CD8-positive, alpha-beta memory T cell (primary cell): ENCODE measurements at regions not wholly inside any gene's neighbourhood (a gene's known extent, or its start where the extent isn't known, plus 50 kb on each side); places are given as distances from the start of the nearest gene placed in this dataset.

Experiments
- CTCF ChIA-PET: fragments of 350-600 bp; sonication (Branson Sonifier 250); formaldehyde crosslinking; loops from one replicate; lab custom pipeline; 2021; ENCODE audit warnings: antibody characterized with exemption; lab: Charles Lee
- POLR2A ChIA-PET: fragments of 350-600 bp; sonication (Branson Sonifier 250); formaldehyde crosslinking; loops from one replicate; lab custom pipeline; 2021; ENCODE audit warnings: antibody characterized with exemption; lab: Charles Lee
- DNase-seq, 5 donors: peaks; one replicate each; pipeline versions ENCODE4 v3.0.0 to v3.0.0-alpha.2; 2020 to 2022; ENCODE audit warnings: mixed read lengths in 1 of 5
- H3K27ac ChIP-seq: one replicate; pipeline ENCODE4 v1.7.0; 2013; ENCODE audit warnings: low read depth, mild to moderate bottlenecking, low read length, moderate library complexity
- H3K27me3 ChIP-seq: 2 replicates; pipeline ENCODE4 v1.7.0; 2013; ENCODE audit warnings: low read length, mild to moderate bottlenecking; ENCODE audit not compliant: insufficient read depth, poor library complexity, severe bottlenecking
- H3K36me3 ChIP-seq: 2 replicates; pipeline ENCODE4 v1.7.0; 2013; ENCODE audit warnings: mild to moderate bottlenecking, low read length, moderate library complexity; ENCODE audit not compliant: insufficient read depth
- H3K4me1 ChIP-seq: 2 replicates; pipeline ENCODE4 v1.7.0; 2013; ENCODE audit warnings: mild to moderate bottlenecking, low read length, moderate library complexity; ENCODE audit not compliant: insufficient read depth
- H3K4me3 ChIP-seq: 2 replicates; pipeline ENCODE4 v1.7.0; 2013; ENCODE audit warnings: mild to moderate bottlenecking, low read length
- H3K9me3 ChIP-seq: 2 replicates; pipeline ENCODE4 v1.7.0; 2013; ENCODE audit warnings: mild to moderate bottlenecking, low read length
- H3K27ac Mint-ChIP-seq, 8 donors: one replicate each; pipeline ENCODE4 v1.8.0; 2020 to 2021; ENCODE audit warnings: mixed read lengths in 8 of 8, mild to moderate bottlenecking in 6 of 8, inconsistent platforms in 3 of 8, moderate library complexity in 3 of 8
- H3K27me3 Mint-ChIP-seq, 2 donors: one replicate each; pipeline ENCODE4 v1.8.0; 2020 to 2021; ENCODE audit warnings: mixed read lengths in 2 of 2, mild to moderate bottlenecking in 1 of 2, moderate library complexity in 1 of 2
- H3K36me3 Mint-ChIP-seq, 3 donors: one replicate each; pipeline ENCODE4 v1.8.0; 2020 to 2021; ENCODE audit warnings: mixed read lengths in 3 of 3, inconsistent platforms in 1 of 3, mild to moderate bottlenecking in 1 of 3
- H3K4me1 Mint-ChIP-seq, 3 donors: one replicate each; pipeline ENCODE4 v1.8.0; 2020 to 2021; ENCODE audit warnings: mixed read lengths in 3 of 3, inconsistent platforms in 1 of 3, mild to moderate bottlenecking in 1 of 3
- H3K4me3 Mint-ChIP-seq, 7 donors: one replicate each; pipeline ENCODE4 v1.8.0; 2020 to 2021; ENCODE audit warnings: mixed read lengths in 7 of 7, mild to moderate bottlenecking in 6 of 7, moderate library complexity in 4 of 7, inconsistent platforms in 2 of 7
- H3K9me3 Mint-ChIP-seq, 5 donors: one replicate each; pipeline ENCODE4 v1.8.0; 2020 to 2022; ENCODE audit warnings: mixed read lengths in 5 of 5, mild to moderate bottlenecking in 3 of 5, moderate library complexity in 2 of 5, inconsistent platforms in 1 of 5

- no peak overlapping the region for H3K4me3 Mint-ChIP-seq
- Histone ChIP-seq H3K36me3 (no peaks in the 10 kb centered on the region), H3K27ac (no peak overlapping the region), H3K27me3 (no peaks in the 10 kb centered on the region), H3K4me1 (no peaks in the 10 kb centered on the region), H3K9me3 (no peaks in the 10 kb centered on the region), H3K4me3 (no peak overlapping the region)
- no peak for DNase-seq
- no peaks in the 10 kb centered on the region for H3K4me1 Mint-ChIP-seq
- H3K9me3 Mint-ChIP-seq, result no peaks in the 10 kb centered on the region
- ChIA-PET CTCF (no interaction called here), POLR2A (no interaction called here)
- H3K27me3 Mint-ChIP-seq, result peaks cover 2 to 6% of the 10 kb centered on the region in 2 donors
- H3K36me3 Mint-ChIP-seq, result peaks cover 0 to 4% (median 0%) of the 10 kb centered on the region in 3 donors
- no peak overlapping the region for H3K27ac Mint-ChIP-seq
Measured at GRCh38 chr6:138648127-138648526, 125.4 kb upstream of the CCDC28A start.

GRCh38 chr6:138651491-138651890 lies 122.1 kb upstream of the CCDC28A start:
- Histone ChIP-seq H3K27ac (no peak overlapping the region), H3K9me3 (no peaks in the 10 kb centered on the region), H3K4me1 (no peaks in the 10 kb centered on the region), H3K36me3 (no peaks in the 10 kb centered on the region), H3K27me3 (no peaks in the 10 kb centered on the region), H3K4me3 (no peak overlapping the region)
- no peak for DNase-seq
- no peak overlapping the region for H3K4me3 Mint-ChIP-seq
- ChIA-PET CTCF (no interaction called here), POLR2A (no interaction called here)
- H3K4me1 Mint-ChIP-seq, result peaks cover 10 to 17% (median 13%) of the 10 kb centered on the region in 3 donors
- H3K27ac Mint-ChIP-seq, result no peak overlapping the region
- peaks cover 0 to 4% (median 0%) of the 10 kb centered on the region in 3 donors for H3K36me3 Mint-ChIP-seq
- no peaks in the 10 kb centered on the region for H3K9me3 Mint-ChIP-seq
- H3K27me3 Mint-ChIP-seq, result peaks cover 2 to 6% of the 10 kb centered on the region in 2 donors

DNA sequence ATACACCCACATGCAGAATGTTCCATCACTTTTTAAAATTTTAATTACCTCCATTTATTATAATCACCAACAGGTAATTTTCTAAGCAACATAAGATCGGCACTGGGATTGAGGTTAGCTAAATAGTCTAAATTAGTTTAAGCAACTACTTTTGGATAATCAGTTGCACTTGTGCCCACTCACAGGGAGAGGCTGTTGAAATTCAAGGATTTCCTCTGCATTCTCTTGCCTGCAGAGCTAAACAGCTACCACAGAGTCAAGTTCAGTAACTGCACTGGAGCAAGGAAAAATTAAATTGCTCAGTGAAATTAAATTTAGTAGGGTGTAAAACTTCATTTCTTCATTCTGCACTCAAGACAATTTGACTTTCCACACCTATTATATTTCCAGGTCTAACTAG lies 120.7 kb upstream of the CCDC28A start:
- Mint-ChIP-seq H3K36me3 (peaks cover 0 to 4% (median 0%) of the 10 kb centered on the region in 3 donors), H3K4me3 (no peak overlapping the region), H3K9me3 (no peaks in the 10 kb centered on the region), H3K4me1 (peaks cover 10 to 17% (median 13%) of the 10 kb centered on the region in 3 donors), H3K27me3 (peaks cover 2 to 14% of the 10 kb centered on the region in 2 donors), H3K27ac (no peak overlapping the region)
- Histone ChIP-seq H3K36me3 (no peaks in the 10 kb centered on the region), H3K27me3 (no peaks in the 10 kb centered on the region), H3K4me3 (no peak overlapping the region), H3K9me3 (no peaks in the 10 kb centered on the region), H3K27ac (no peak overlapping the region), H3K4me1 (no peaks in the 10 kb centered on the region)
- CTCF ChIA-PET, result no interaction called here
- POLR2A ChIA-PET, result no interaction called here
- DNase-seq, result no peak

DNA sequence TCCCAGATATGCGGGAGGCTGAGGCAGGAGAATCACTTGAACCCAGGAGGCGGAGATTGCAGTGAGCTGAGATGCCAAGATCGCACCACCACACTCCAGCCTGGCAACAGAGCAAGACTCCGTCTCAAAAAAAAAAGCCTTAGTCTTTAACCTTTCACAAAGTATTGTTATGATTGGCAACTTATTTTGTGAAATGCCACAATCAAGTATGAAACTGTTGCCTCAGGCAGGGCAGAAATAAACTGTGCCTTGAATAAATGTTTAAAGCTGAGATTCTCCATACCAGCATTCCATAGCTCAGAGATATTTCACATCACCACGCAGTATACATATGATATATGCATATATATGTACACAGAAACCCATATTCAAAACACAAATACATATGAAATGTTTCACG lies 120.1 kb upstream of the CCDC28A start:
- CTCF ChIA-PET, result no interaction called here
- no peaks in the 10 kb centered on the region for H3K36me3 ChIP-seq
- H3K27ac ChIP-seq, result no peak overlapping the region
- Mint-ChIP-seq H3K4me1 (peaks cover 10 to 17% (median 13%) of the 10 kb centered on the region in 3 donors), H3K4me3 (no peak overlapping the region), H3K9me3 (no peaks in the 10 kb centered on the region), H3K36me3 (peaks cover 0 to 4% (median 0%) of the 10 kb centered on the region in 3 donors), H3K27ac (no peak overlapping the region), H3K27me3 (peaks cover 2 to 19% of the 10 kb centered on the region in 2 donors)
- DNase-seq, result no peak
- no peaks in the 10 kb centered on the region for H3K27me3 ChIP-seq
- H3K4me1 ChIP-seq, result no peaks in the 10 kb centered on the region
- H3K9me3 ChIP-seq, result no peaks in the 10 kb centered on the region
- H3K4me3 ChIP-seq, result no peak overlapping the region
- POLR2A ChIA-PET, result no interaction called here

DNA sequence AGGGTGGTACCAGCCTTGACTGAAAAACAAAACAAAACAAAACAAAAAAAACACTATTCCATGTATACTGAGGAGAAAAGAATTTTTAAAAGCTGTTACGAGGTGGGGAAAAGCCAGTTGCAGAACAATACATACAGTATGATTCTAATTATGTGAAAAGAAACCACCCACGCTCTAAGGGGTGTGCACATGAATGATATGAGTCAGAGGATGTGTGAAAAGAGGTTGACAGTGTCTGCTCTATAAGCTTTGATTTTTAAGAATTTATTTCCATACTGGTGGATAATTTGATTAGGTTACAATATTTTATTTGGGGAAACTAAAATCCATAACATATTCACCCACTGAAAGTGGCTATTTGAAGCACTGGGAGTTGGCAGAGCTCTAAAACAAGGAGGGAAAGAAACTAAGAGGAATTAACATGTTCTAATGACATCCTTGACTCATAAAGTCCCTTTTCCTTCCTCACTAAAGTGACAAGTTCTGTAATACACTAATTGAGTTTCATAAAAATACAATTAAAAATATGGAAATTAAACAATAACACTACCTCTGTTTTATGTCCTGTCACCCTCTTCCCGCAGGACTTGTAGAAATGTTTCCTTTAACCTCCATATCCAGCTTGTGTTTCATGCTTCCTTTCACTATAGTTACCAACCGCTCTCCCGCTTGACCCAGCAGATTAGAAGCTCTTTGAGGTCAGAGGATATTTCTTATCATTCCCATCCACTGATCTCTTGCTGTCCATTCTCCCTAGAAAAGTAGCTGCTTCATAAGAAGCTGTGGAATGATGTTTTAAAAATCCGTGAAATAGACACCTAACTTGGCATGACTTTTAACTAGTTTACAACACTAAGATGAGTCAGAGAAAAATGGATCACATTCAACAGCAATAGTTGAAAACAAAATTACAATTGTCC lies 118.6 kb upstream of the CCDC28A start:
- Mint-ChIP-seq H3K36me3 (no peaks in the 10 kb centered on the region), H3K9me3 (no peaks in the 10 kb centered on the region), H3K4me1 (peaks cover 10 to 17% (median 13%) of the 10 kb centered on the region in 3 donors), H3K27ac (no peak overlapping the region), H3K27me3 (peaks cover 5 to 16% of the 10 kb centered on the region in 2 donors), H3K4me3 (no peak overlapping the region)
- no peak overlapping the region for H3K4me3 ChIP-seq
- H3K27ac ChIP-seq, result no peak overlapping the region
- CTCF ChIA-PET, result interaction anchor here (1.5 kb wide), 1 partner anchor 24 kb away, joined by 3 read pairs; no protein-coding TSS in a partner anchor
- no peaks in the 10 kb centered on the region for H3K27me3 ChIP-seq
- POLR2A ChIA-PET, result no interaction called here
- H3K36me3 ChIP-seq, result no peaks in the 10 kb centered on the region
- no peaks in the 10 kb centered on the region for H3K9me3 ChIP-seq
- no peaks in the 10 kb centered on the region for H3K4me1 ChIP-seq
- no peak for DNase-seq

DNA sequence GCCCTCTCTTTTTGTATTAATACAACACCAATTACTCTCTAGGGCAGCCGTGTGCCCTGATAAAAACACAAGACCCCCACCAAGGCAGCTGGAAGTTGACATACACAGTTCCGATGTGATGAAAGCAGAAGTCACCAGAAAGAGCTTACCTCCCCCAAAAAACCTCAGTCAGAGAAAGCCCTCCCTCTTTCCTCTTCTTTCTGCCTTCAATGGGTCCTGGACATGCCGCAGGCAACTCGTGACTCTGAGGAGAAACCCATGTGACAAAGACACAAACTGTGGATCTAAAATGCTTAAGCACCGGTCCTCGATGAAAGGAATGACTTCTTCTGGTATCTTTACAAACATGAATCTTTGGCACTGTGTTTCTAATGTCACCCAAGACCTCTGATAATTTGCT lies 117.7 kb upstream of the CCDC28A start:
- peaks cover 10 to 17% (median 13%) of the 10 kb centered on the region in 3 donors for H3K4me1 Mint-ChIP-seq
- POLR2A ChIA-PET, result no interaction called here
- H3K27me3 Mint-ChIP-seq, result peaks cover 10 to 21% of the 10 kb centered on the region in 2 donors

GRCh38 chr6:138656364-138657064 lies 117.1 kb upstream of the CCDC28A start:
- peaks cover 10 to 17% (median 13%) of the 10 kb centered on the region in 3 donors for H3K4me1 Mint-ChIP-seq
- Histone ChIP-seq H3K27me3 (no peaks in the 10 kb centered on the region), H3K9me3 (no peaks in the 10 kb centered on the region), H3K4me1 (no peaks in the 10 kb centered on the region), H3K4me3 (no peak overlapping the region), H3K27ac (no peak overlapping the region), H3K36me3 (no peaks in the 10 kb centered on the region)
- POLR2A ChIA-PET, result no interaction called here
- H3K4me3 Mint-ChIP-seq, result no peak overlapping the region
- CTCF ChIA-PET, result interaction anchor here (1.1 kb wide), 1 partner anchor 36 kb away, joined by 4 read pairs; no protein-coding TSS in a partner anchor
- H3K9me3 Mint-ChIP-seq, result no peaks in the 10 kb centered on the region
- H3K27ac Mint-ChIP-seq, result no peak overlapping the region
- H3K36me3 Mint-ChIP-seq, result no peaks in the 10 kb centered on the region
- DNase-seq, result no peak
- H3K27me3 Mint-ChIP-seq, result peaks cover 10 to 24% of the 10 kb centered on the region in 2 donors

More for the DNA sequence above, 117.7 kb upstream of the CCDC28A start:
- Histone ChIP-seq H3K36me3 (no peaks in the 10 kb centered on the region), H3K27me3 (no peaks in the 10 kb centered on the region), H3K27ac (no peak overlapping the region), H3K9me3 (no peaks in the 10 kb centered on the region), H3K4me3 (no peak overlapping the region), H3K4me1 (no peaks in the 10 kb centered on the region)
- no peaks in the 10 kb centered on the region for H3K9me3 Mint-ChIP-seq
- CTCF ChIA-PET, result interaction anchor here (1.5 kb wide), 1 partner anchor 25 kb away, joined by 3 read pairs; no protein-coding TSS in a partner anchor
- DNase-seq, result no peak
- H3K27ac Mint-ChIP-seq, result no peak overlapping the region
- no peak overlapping the region for H3K4me3 Mint-ChIP-seq
- H3K36me3 Mint-ChIP-seq, result no peaks in the 10 kb centered on the region

DNA sequence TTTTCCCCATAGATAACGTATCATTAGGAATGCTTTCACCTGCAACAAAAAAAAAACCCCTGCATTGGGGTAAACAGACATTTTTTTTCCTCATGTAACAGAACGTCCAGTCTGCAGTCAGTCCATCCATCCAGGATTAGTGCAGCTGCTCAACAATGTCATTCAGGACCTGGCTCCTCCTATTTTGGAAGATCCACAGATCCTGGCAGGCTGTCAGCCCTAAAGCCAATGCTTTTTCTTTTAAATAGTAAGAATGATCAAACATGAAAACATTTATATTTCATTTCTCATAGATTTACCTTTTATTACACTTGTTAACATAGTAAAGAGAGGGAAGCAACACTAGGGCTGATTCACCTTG lies 116.5 kb upstream of the CCDC28A start:
- H3K36me3 Mint-ChIP-seq, result no peaks in the 10 kb centered on the region
- H3K4me3 ChIP-seq, result no peak overlapping the region
- H3K36me3 ChIP-seq, result no peaks in the 10 kb centered on the region
- H3K27me3 Mint-ChIP-seq, result peaks cover 10 to 24% of the 10 kb centered on the region in 2 donors
- H3K9me3 Mint-ChIP-seq, result no peaks in the 10 kb centered on the region
- DNase-seq, result no peak
- no peak overlapping the region for H3K4me3 Mint-ChIP-seq
- peaks cover 10 to 17% (median 13%) of the 10 kb centered on the region in 3 donors for H3K4me1 Mint-ChIP-seq
- no peaks in the 10 kb centered on the region for H3K4me1 ChIP-seq
- no peak overlapping the region for H3K27ac ChIP-seq
- POLR2A ChIA-PET, result no interaction called here
- H3K9me3 ChIP-seq, result no peaks in the 10 kb centered on the region
- no peak overlapping the region for H3K27ac Mint-ChIP-seq
- no peaks in the 10 kb centered on the region for H3K27me3 ChIP-seq
- CTCF ChIA-PET, result interaction anchor here (1.1 kb wide), 1 partner anchor 35 kb away, joined by 4 read pairs; no protein-coding TSS in a partner anchor
